ENCODE measurements at regions not wholly inside any gene's neighbourhood (a gene's known extent, or its start where the extent isn't known, plus 50 kb on each side); places are given as distances from the start of the nearest gene placed in this dataset.
"Not testable (repeated sequence)": the region's sequence is repeated elsewhere in the genome, so short reads cannot be mapped to it uniquely, and the experiment has no call there.

DNA sequence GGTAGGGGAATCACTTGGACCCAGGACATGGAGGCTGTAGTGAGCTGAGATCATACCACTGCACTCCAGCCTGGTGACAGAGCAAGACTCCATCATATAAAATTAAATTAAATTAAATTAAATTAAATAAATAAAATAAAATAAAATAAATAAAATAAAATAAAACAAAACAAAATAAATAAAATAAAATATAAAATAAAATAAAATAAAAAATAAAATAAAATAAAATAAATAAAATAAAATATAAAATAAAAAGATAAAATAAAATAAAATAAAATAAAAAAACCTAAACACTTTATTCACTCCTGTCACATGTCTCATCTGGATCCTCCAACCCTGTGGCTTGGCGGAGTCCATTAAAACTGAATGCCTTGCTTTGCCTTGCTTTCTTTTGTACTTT, 89.8 kb downstream of the EIF1AY start:
- TF ChIP-seq, protein P1, sequence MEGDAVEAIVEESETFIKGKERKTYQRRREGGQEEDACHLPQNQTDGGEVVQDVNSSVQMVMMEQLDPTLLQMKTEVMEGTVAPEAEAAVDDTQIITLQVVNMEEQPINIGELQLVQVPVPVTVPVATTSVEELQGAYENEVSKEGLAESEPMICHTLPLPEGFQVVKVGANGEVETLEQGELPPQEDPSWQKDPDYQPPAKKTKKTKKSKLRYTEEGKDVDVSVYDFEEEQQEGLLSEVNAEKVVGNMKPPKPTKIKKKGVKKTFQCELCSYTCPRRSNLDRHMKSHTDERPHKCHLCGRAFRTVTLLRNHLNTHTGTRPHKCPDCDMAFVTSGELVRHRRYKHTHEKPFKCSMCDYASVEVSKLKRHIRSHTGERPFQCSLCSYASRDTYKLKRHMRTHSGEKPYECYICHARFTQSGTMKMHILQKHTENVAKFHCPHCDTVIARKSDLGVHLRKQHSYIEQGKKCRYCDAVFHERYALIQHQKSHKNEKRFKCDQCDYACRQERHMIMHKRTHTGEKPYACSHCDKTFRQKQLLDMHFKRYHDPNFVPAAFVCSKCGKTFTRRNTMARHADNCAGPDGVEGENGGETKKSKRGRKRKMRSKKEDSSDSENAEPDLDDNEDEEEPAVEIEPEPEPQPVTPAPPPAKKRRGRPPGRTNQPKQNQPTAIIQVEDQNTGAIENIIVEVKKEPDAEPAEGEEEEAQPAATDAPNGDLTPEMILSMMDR (IDR thresholded peaks at IDR 0.05; ENCODE audit: low read depth, low read length, missing input control): not testable (repeated sequence)
- TF ChIP-seq JUND (IDR thresholded peaks at IDR 0.05); TAF1 (conservative IDR thresholded peaks at IDR 0.05); SP1 (IDR thresholded peaks at IDR 0.05); GABPA (IDR thresholded peaks at IDR 0.05 in 1 of 2, conservative IDR thresholded peaks at IDR 0.05 in 1 of 2); HNF4G (IDR thresholded peaks at IDR 0.05): not testable (repeated sequence)
